ENCODE measurements at regions not wholly inside any gene's neighbourhood (a gene's known extent, or its start where the extent isn't known, plus 50 kb on each side); places are given as distances from the start of the nearest gene placed in this dataset.

GRCh38 chr3:139202226-139202958 is 141.4 kb upstream of the MRPS22 start:
- intact Hi-C loops (cut with micrococcal nuclease): loop anchor here (2.0 to 5.0 kb wide), 2 partner anchors 92 to 125 kb away; no protein-coding TSS in a partner anchor
- TF ChIP-seq CTBP1 (IDR thresholded peaks at IDR 0.05; ENCODE audit: borderline replicate concordance) (peak; percentile 3; the same call in 1 of the 2 replicates), FOXM1 (IDR thresholded peaks at IDR 0.05; ENCODE audit: low read depth) (no peak), FOXM1 (CRISPR knock-in tag; IDR thresholded peaks at IDR 0.05; ENCODE audit: low read depth) (no peak), CREM (IDR thresholded peaks at IDR 0.05; ENCODE audit: low read depth) (peak; percentile 21; the same call in 1 of the 2 replicates), HNRNPK (IDR thresholded peaks at IDR 0.05; ENCODE audit: low read depth, low read length, poor library complexity, severe bottlenecking) (no peak), MYC (IDR thresholded peaks at IDR 0.05; ENCODE audit: low read depth, low read length) (peak; percentile 64; the same call in 1 of the 2 replicates), MYC (CRISPR knock-in tag; IDR thresholded peaks at IDR 0.05; ENCODE audit: borderline replicate concordance, low read depth) (no peak), CBX3 (IDR thresholded peaks at IDR 0.05; ENCODE audit: borderline replicate concordance in 1 of 2, low read length in 2 of 2) (0 out of 3 replicates have a peak, but pooled peaks of 1 of the 2 experiments have one; percentile 25), SETDB1 (IDR thresholded peaks at IDR 0.05; ENCODE audit: low read length) (no peak), NR2C2 (CRISPR knock-in tag; IDR thresholded peaks at IDR 0.05) (no peak), NR2C2 (tag; IDR thresholded peaks at IDR 0.05) (no peak), FOXJ2 (tag; IDR thresholded peaks at IDR 0.05) (no peak), PHF8 (IDR thresholded peaks at IDR 0.05; ENCODE audit: borderline replicate concordance, low read length) (no peak), SIN3A (IDR thresholded peaks at IDR 0.05; ENCODE audit: borderline replicate concordance in 2 of 2, control insufficient read depth in 1 of 2, low read depth in 2 of 2, low read length in 2 of 2) (no peak)
- TF ChIP-seq, protein P1, sequence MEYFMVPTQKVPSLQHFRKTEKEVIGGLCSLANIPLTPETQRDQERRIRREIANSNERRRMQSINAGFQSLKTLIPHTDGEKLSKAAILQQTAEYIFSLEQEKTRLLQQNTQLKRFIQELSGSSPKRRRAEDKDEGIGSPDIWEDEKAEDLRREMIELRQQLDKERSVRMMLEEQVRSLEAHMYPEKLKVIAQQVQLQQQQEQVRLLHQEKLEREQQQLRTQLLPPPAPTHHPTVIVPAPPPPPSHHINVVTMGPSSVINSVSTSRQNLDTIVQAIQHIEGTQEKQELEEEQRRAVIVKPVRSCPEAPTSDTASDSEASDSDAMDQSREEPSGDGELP (CRISPR knock-in tag; IDR thresholded peaks at IDR 0.05; ENCODE audit: borderline replicate concordance): peak; percentile 77
- TF ChIP-seq, protein P2, sequence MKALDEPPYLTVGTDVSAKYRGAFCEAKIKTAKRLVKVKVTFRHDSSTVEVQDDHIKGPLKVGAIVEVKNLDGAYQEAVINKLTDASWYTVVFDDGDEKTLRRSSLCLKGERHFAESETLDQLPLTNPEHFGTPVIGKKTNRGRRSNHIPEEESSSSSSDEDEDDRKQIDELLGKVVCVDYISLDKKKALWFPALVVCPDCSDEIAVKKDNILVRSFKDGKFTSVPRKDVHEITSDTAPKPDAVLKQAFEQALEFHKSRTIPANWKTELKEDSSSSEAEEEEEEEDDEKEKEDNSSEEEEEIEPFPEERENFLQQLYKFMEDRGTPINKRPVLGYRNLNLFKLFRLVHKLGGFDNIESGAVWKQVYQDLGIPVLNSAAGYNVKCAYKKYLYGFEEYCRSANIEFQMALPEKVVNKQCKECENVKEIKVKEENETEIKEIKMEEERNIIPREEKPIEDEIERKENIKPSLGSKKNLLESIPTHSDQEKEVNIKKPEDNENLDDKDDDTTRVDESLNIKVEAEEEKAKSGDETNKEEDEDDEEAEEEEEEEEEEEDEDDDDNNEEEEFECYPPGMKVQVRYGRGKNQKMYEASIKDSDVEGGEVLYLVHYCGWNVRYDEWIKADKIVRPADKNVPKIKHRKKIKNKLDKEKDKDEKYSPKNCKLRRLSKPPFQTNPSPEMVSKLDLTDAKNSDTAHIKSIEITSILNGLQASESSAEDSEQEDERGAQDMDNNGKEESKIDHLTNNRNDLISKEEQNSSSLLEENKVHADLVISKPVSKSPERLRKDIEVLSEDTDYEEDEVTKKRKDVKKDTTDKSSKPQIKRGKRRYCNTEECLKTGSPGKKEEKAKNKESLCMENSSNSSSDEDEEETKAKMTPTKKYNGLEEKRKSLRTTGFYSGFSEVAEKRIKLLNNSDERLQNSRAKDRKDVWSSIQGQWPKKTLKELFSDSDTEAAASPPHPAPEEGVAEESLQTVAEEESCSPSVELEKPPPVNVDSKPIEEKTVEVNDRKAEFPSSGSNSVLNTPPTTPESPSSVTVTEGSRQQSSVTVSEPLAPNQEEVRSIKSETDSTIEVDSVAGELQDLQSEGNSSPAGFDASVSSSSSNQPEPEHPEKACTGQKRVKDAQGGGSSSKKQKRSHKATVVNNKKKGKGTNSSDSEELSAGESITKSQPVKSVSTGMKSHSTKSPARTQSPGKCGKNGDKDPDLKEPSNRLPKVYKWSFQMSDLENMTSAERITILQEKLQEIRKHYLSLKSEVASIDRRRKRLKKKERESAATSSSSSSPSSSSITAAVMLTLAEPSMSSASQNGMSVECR (CRISPR knock-in tag; IDR thresholded peaks at IDR 0.05): peak; percentile 29; the same call in 1 of the 2 replicates

More at GRCh38 chr3:139202226-139202958, 141.4 kb upstream of the MRPS22 start:
- H3K36me3 ChIP-seq (ENCODE audit: control insufficient read depth, insufficient read depth, low read length): no peaks in the 10 kb centered on the region
- H3K4me3 ChIP-seq: no peak overlapping the region
- in situ Hi-C loops (cut with MboI): no loop called here
- ChIA-PET CTCF (ENCODE audit: low intra/inter-chr PET ratio) (interaction anchor here (1.6 kb wide), 1 partner anchor 263 kb away, joined by 6 read pairs; no protein-coding TSS in a partner anchor), POLR2A (interaction anchor here (0.8 kb wide), 1 partner anchor 101 kb away, joined by 4 read pairs; no protein-coding TSS in a partner anchor)
- BruUV-seq (replicated peaks): no TSS peak
- peaks cover 0 to 17% of the 10 kb centered on the region in 2 experiments; a peak in 3 of 5 replicates for H3K4me1 ChIP-seq (replicated peaks in 1 of 2; ENCODE audit: control insufficient read depth in 2 of 2, insufficient read depth in 2 of 2, low read length in 2 of 2)
- H3K9me1 ChIP-seq (ENCODE audit: control insufficient read depth, insufficient read depth, low read length): no peaks in the 10 kb centered on the region
- no peak overlapping the region; the same call in 2 of the 3 replicates for H3K27ac ChIP-seq (ENCODE audit: extremely low read depth, low read depth, low read length)
- no peaks in the 10 kb centered on the region for H3K9me3 ChIP-seq (replicated peaks; ENCODE audit: control insufficient read depth, insufficient read depth, low read depth, low read length)
- ATAC-seq (peak; percentile 96), FAIRE-seq (peak; percentile 81), DNase-seq (ENCODE audit: extremely low read depth in 1 of 4, low spot score in 3 of 4) (peak; percentile 36 to 80 (median 60))
- no peaks in the 10 kb centered on the region for H3K27me3 ChIP-seq (ENCODE audit: control insufficient read depth in 2 of 2, insufficient read depth in 2 of 2, low read length in 2 of 2)
- H3K79me2 ChIP-seq (ENCODE audit: control insufficient read depth, insufficient read depth, low read length): no peaks in the 10 kb centered on the region
- H3K9ac ChIP-seq (ENCODE audit: insufficient read depth in 1 of 2, low read depth in 2 of 2, low read length in 2 of 2): peak overlapping the region; percentile 11 to 54; a peak in 2 of 4 replicates
- H2AFZ ChIP-seq (ENCODE audit: low read depth, low read length): peak overlapping the region; percentile 91
- peak overlapping the region; percentile 44; the same call in 1 of the 2 replicates for H3K4me2 ChIP-seq (ENCODE audit: insufficient read depth, low read length)
- no peaks in the 10 kb centered on the region for H4K20me1 ChIP-seq (replicated peaks; ENCODE audit: control insufficient read depth, insufficient read depth, low read length)
- 15% methylated on average over 5 of the region's 5 CpGs for WGBS (ENCODE audit: insufficient coverage, low coverage, missing lambda C conversion rate)
